Activated naive CD4-positive, alpha-beta T cell treated with anti-CD3 and anti-CD28 coated beads for 36 hours (primary cell): ENCODE measurements at regions not wholly inside any gene's neighbourhood (a gene's known extent, or its start where the extent isn't known, plus 50 kb on each side); places are given as distances from the start of the nearest gene placed in this dataset.

Source experiments
- CTCF ChIA-PET: fragments of 350-600 bp; sonication (Branson Sonifier 250); formaldehyde crosslinking; loops from one replicate; lab custom pipeline; 2021; ENCODE audit warnings: antibody characterized with exemption; lab: Charles Lee
- DNase-seq: peaks from one replicate; pipeline ENCODE4 v3.0.0-alpha.2; 2020
- H3K27ac Mint-ChIP-seq: one replicate; pipeline ENCODE4 v1.8.0; 2021; ENCODE audit warnings: mild to moderate bottlenecking, mixed read lengths
- H3K27me3 Mint-ChIP-seq: one replicate; pipeline ENCODE4 v1.8.0; 2021; ENCODE audit warnings: low read depth, mixed read lengths
- H3K36me3 Mint-ChIP-seq: one replicate; pipeline ENCODE4 v1.8.0; 2021; ENCODE audit warnings: low read depth, mixed read lengths
- H3K4me1 Mint-ChIP-seq: one replicate; pipeline ENCODE4 v1.8.0; 2021; ENCODE audit warnings: low read depth, mixed read lengths
- H3K4me3 Mint-ChIP-seq: one replicate; pipeline ENCODE4 v1.8.0; 2021; ENCODE audit warnings: mild to moderate bottlenecking, moderate library complexity, mixed read lengths
- H3K9me3 Mint-ChIP-seq: one replicate; pipeline ENCODE4 v1.8.0; 2021; ENCODE audit warnings: mixed read lengths
- intact Hi-C: fragments of 100-400 bp; cut with micrococcal nuclease; formaldehyde crosslinking; loops from one replicate; pipeline ENCODE4 v1.15.1; 2023

DNA sequence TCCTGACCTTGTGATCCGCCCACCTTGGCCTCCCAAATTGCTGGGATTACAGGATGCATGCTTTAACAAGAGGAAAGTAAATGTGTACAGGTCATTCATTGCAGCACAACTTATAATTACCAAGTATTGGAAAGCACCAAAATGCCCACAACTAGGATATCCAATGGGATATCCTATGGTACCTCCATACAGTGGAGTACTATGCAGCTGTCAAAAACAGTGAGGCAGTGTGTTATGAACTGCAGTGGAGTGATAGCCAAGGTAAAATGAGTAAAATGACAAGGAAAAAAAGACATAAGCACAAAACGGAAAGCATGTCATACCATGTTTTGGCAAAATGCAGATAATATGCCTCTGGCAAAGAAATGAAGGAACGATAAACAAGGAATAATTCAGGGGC is 87.6 kb downstream of the FOXL1 start:
- CTCF ChIA-PET: no interaction called here
- Mint-ChIP-seq H3K27me3 (peaks cover 7% of the 10 kb centered on the region), H3K4me1 (peaks cover 22% of the 10 kb centered on the region), H3K27ac (no peak overlapping the region), H3K9me3 (no peaks in the 10 kb centered on the region), H3K36me3 (no peaks in the 10 kb centered on the region), H3K4me3 (no peak overlapping the region)
- intact Hi-C loops: loop anchor here (10.0 kb wide), 2 partner anchors 101 to 781 kb away; partner anchors contain the start of gene FOXC2
- DNase-seq: no peak

DNA sequence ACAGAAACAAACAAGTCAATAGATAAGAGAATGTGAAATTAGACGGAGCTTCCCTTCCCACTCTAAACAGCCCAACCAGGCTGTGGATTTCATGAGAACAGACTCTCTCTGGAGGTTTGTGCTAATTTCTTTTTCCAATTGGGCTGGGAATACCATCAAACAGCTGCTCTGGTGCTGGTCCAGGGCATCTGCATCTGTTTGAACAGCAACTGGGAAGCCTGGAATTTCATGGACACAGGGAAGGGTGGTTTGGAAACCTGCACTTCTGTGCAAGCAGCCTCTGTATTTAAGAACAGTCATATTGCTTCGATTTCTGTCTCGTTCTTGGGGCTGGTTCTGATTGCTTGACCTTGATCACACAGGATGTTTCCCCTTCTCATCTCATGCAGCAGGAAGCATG is 88.7 kb downstream of the FOXL1 start:
- Mint-ChIP-seq H3K27me3 (peaks cover 6% of the 10 kb centered on the region), H3K27ac (no peak overlapping the region), H3K9me3 (no peaks in the 10 kb centered on the region), H3K4me1 (peaks cover 22% of the 10 kb centered on the region), H3K36me3 (no peaks in the 10 kb centered on the region), H3K4me3 (no peak overlapping the region)
- CTCF ChIA-PET: interaction anchor here (0.6 kb wide), 1 partner anchor 64 kb away, joined by 3 read pairs; no protein-coding TSS in a partner anchor
- intact Hi-C loops: loop anchor here (10.0 kb wide), 2 partner anchors 102 to 782 kb away; partner anchors contain the start of gene FOXC2
- no peak for DNase-seq

GRCh38 chr16:86668136-86668910 is 90.0 kb downstream of the FOXL1 start:
- Mint-ChIP-seq H3K4me1 (peaks cover 21% of the 10 kb centered on the region), H3K9me3 (no peaks in the 10 kb centered on the region), H3K4me3 (no peak overlapping the region), H3K27me3 (peaks cover 6% of the 10 kb centered on the region), H3K36me3 (no peaks in the 10 kb centered on the region), H3K27ac (no peak overlapping the region)
- CTCF ChIA-PET: no interaction called here
- intact Hi-C loops: loop anchor here (10.0 kb wide), 2 partner anchors 104 to 784 kb away; partner anchors contain the start of gene FOXC2
- DNase-seq: no peak

GRCh38 chr16:86669285-86669805 is 91.0 kb downstream of the FOXL1 start:
- Mint-ChIP-seq H3K4me1 (peaks cover 12% of the 10 kb centered on the region), H3K9me3 (no peaks in the 10 kb centered on the region), H3K27me3 (peaks cover 6% of the 10 kb centered on the region), H3K4me3 (no peak overlapping the region), H3K27ac (no peak overlapping the region), H3K36me3 (no peaks in the 10 kb centered on the region)
- CTCF ChIA-PET: no interaction called here
- no peak for DNase-seq
- intact Hi-C loops: loop anchor here (10.0 kb wide), 2 partner anchors 105 to 785 kb away; partner anchors contain the start of gene FOXC2

DNA sequence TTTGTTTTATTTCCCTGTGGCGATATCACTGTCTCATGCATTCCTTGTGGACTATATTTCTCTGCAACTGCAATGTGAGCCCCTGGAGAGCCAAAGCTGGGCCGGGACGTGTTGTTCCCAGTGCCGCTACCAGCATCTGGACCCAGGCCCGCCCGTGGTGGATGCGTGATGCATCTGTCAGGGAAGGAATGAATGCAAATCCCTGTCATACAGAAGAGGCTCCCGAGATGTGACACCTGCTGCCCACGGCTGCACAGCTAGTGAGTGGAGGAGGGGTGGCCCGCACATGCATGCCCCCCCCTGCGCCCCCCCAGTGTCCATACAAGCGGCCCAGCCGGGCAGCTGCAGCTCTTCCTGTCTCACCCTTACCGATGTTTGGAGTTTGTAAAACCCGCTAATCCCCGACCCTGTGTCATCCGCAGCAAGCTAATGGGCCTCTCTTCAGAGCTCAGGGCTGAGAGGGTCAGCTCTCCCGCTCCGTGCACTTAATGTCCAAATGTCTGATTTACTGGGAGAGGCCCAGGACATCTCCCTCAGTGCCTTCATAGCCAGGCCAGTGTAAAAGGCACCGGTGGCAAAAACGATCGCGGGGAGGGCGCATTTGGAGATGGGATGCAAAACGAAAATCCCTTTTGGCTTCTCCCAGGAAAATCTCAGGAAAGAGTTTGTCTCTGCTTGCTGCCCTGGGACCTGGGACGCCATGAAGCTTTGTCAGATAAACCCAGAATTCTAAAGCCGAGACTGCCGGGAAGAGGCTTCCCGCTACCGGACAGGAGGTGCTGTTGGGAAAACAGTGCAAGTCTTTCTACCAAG is 91.8 kb downstream of the FOXL1 start:
- DNase-seq: no peak
- Mint-ChIP-seq H3K27ac (no peak overlapping the region), H3K9me3 (no peaks in the 10 kb centered on the region), H3K27me3 (peaks cover 6% of the 10 kb centered on the region), H3K36me3 (no peaks in the 10 kb centered on the region), H3K4me1 (peaks cover 4% of the 10 kb centered on the region), H3K4me3 (no peak overlapping the region)
- CTCF ChIA-PET: no interaction called here
- intact Hi-C loops: loop anchor here (10.0 kb wide), 2 partner anchors 105 to 785 kb away; partner anchors contain the start of gene FOXC2

DNA sequence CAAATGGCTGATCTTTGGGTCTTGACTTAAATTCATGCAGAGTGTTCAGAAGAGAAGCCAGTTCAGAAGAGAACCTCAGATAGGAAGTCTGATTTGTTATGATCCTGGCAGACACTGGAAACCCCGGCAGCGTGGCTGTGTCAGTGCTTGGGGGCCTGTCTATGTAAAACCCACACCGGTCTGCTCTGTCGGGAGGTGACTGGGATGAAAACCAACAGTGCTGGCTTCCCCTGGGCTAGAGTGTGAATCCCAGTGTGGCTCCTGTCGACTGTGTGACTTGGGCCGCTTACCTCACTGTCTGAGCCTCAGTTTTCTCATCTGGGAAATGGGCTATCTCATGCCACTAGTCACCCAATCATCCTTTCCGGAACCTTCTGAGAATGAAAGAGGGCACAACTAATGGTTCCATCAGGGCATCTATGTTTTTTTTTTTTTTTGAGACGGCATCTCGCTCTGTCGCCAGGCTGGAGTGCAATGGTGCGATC is 92.4 kb downstream of the FOXL1 start:
- H3K4me3 Mint-ChIP-seq: no peak overlapping the region
- intact Hi-C loops: no loop called here

DNA sequence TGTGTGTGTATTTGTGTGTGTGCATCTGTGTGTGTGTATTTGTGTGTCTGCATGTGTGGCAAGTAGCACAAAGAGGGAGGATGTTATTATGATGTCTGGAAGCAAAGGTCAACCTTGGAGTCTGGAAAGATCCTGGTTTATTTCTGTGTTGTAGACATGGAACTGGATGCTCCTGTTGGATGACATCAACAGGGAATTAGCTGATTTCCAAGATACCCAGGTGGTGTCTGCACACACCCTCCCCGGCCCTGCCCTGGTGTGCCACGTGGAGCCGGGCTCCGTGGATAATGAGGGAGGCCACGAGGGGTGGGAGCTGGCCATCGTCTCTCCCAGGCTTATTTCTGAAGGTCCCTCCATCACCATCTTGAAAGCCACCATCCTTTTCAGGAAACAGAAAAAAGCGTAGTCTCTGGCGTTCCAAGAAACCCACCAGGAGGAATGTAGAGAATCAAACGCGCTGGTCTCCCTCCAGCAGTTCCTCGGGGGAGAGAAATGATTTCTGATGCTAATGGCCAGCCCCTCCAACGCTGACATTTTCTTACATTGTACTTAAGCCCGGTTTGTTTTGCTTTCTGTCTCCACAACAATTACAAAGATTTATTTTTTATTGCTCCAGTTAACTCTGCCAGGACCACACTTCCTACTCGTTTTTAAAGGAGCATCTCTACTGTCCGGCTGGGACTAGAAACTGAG is 93.3 kb downstream of the FOXL1 start:
- Mint-ChIP-seq H3K27me3 (peaks cover 8% of the 10 kb centered on the region), H3K27ac (no peak overlapping the region), H3K36me3 (no peaks in the 10 kb centered on the region), H3K4me1 (no peaks in the 10 kb centered on the region), H3K4me3 (no peak overlapping the region), H3K9me3 (no peaks in the 10 kb centered on the region)
- DNase-seq: no peak
- intact Hi-C loops: no loop called here
- CTCF ChIA-PET: no interaction called here

More for the DNA sequence above, 92.4 kb downstream of the FOXL1 start:
- H3K9me3 Mint-ChIP-seq: no peaks in the 10 kb centered on the region
- CTCF ChIA-PET: no interaction called here
- DNase-seq: no peak
- H3K4me1 Mint-ChIP-seq: no peaks in the 10 kb centered on the region
- peaks cover 6% of the 10 kb centered on the region for H3K27me3 Mint-ChIP-seq
- H3K27ac Mint-ChIP-seq: no peak overlapping the region
- no peaks in the 10 kb centered on the region for H3K36me3 Mint-ChIP-seq

GRCh38 chr16:86672179-86672863 is 94.0 kb downstream of the FOXL1 start:
- intact Hi-C loops: no loop called here
- no peak overlapping the region for H3K4me3 Mint-ChIP-seq
- H3K27ac Mint-ChIP-seq: no peak overlapping the region
- CTCF ChIA-PET: no interaction called here
- H3K27me3 Mint-ChIP-seq: peaks cover 8% of the 10 kb centered on the region
- no peak for DNase-seq
- H3K4me1 Mint-ChIP-seq: no peaks in the 10 kb centered on the region
- H3K9me3 Mint-ChIP-seq: no peaks in the 10 kb centered on the region
- H3K36me3 Mint-ChIP-seq: no peaks in the 10 kb centered on the region

GRCh38 chr16:86673090-86673955 is 95.0 kb downstream of the FOXL1 start:
- Mint-ChIP-seq H3K4me1 (no peaks in the 10 kb centered on the region), H3K36me3 (no peaks in the 10 kb centered on the region), H3K9me3 (no peaks in the 10 kb centered on the region), H3K27me3 (peaks cover 5% of the 10 kb centered on the region), H3K4me3 (no peak overlapping the region), H3K27ac (no peak overlapping the region)
- intact Hi-C loops: no loop called here
- CTCF ChIA-PET: no interaction called here
- DNase-seq: no peak

DNA sequence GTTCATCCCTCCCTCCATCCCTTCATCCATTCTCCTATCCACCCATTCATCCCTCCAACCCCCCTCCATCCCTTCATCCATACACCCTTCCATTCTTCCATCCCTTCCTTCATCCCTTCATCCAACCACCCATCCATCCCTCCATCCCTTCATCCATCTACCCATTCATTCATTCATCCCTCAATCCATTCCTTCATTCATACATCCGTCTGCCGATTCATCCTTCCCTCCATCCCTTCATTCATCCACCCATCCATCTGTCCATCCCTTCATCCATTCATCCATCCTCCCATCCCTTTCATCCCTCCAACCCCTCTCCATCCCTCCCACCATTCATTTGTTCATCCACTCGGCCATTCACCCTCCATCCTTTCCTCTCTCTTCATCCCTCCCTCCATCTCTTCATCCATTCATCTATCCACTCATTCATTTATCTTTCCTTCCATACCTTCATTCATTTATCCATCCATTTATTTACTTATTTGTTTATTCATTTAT is 95.7 kb downstream of the FOXL1 start:
- DNase-seq: no peak
- Mint-ChIP-seq H3K27ac (no peak overlapping the region), H3K4me3 (no peak overlapping the region), H3K9me3 (no peaks in the 10 kb centered on the region), H3K27me3 (peaks cover 5% of the 10 kb centered on the region), H3K36me3 (no peaks in the 10 kb centered on the region), H3K4me1 (no peaks in the 10 kb centered on the region)
- CTCF ChIA-PET: no interaction called here
- intact Hi-C loops: no loop called here

- intact Hi-C loops: no loop called here
- Mint-ChIP-seq H3K4me3 (no peak overlapping the region), H3K4me1 (no peaks in the 10 kb centered on the region), H3K36me3 (no peaks in the 10 kb centered on the region), H3K27ac (no peak overlapping the region), H3K27me3 (peaks cover 3% of the 10 kb centered on the region), H3K9me3 (no peaks in the 10 kb centered on the region)
- CTCF ChIA-PET: no interaction called here
- no peak for DNase-seq
These were observed 97.9 kb downstream of the FOXL1 start for GRCh38 chr16:86676254-86676670.
